ENCODE measurements at regions not wholly inside any gene's neighbourhood (a gene's known extent, or its start where the extent isn't known, plus 50 kb on each side); places are given as distances from the start of the nearest gene placed in this dataset.

- DNase-seq = no peak
Measured at GRCh38 chr7:109963741-109964140, 1127.2 kb upstream of the LRRN3 start.

- DNase-seq = no peak
Measured at GRCh38 chr7:109964780-109965179, 1126.1 kb upstream of the LRRN3 start.

- DNase-seq = no peak
Measured at GRCh38 chr7:109967406-109967805, 1123.5 kb upstream of the LRRN3 start.

GRCh38 chr7:109983618-109984017 lies 1107.3 kb upstream of the LRRN3 start:
- no peak for DNase-seq

GRCh38 chr7:109984729-109985128 lies 1106.2 kb upstream of the LRRN3 start:
- no peak for DNase-seq

- DNase-seq = no peak
Measured at GRCh38 chr7:109986701-109987100, 1104.2 kb upstream of the LRRN3 start.

- no peak for DNase-seq
Measured at GRCh38 chr7:109996411-109996810, 1094.5 kb upstream of the LRRN3 start.

GRCh38 chr7:109996927-109997326 lies 1094.0 kb upstream of the LRRN3 start:
- DNase-seq = no peak

- no peak for DNase-seq
Measured at GRCh38 chr7:109997837-109998236, 1093.1 kb upstream of the LRRN3 start.

GRCh38 chr7:110001254-110001938 lies 1089.5 kb upstream of the LRRN3 start:
- DNase-seq = no peak

GRCh38 chr7:110003827-110004226 lies 1087.1 kb upstream of the LRRN3 start:
- DNase-seq = no peak

GRCh38 chr7:110007320-110008063 lies 1083.4 kb upstream of the LRRN3 start:
- no peak for DNase-seq

GRCh38 chr7:110010359-110010758 lies 1080.6 kb upstream of the LRRN3 start:
- no peak for DNase-seq

GRCh38 chr7:110017405-110017804 lies 1073.5 kb upstream of the LRRN3 start:
- DNase-seq = no peak

GRCh38 chr7:110027385-110027784 lies 1063.5 kb upstream of the LRRN3 start:
- DNase-seq = no peak

GRCh38 chr7:110043519-110043918 lies 1047.4 kb upstream of the LRRN3 start:
- DNase-seq = no peak

GRCh38 chr7:110050785-110051184 lies 1040.1 kb upstream of the LRRN3 start:
- DNase-seq = no peak

- DNase-seq = no peak
Measured at GRCh38 chr7:110051372-110051771, 1039.6 kb upstream of the LRRN3 start.

- no peak for DNase-seq
Measured at GRCh38 chr7:110056331-110056730, 1034.6 kb upstream of the LRRN3 start.

GRCh38 chr7:110058401-110058800 lies 1032.5 kb upstream of the LRRN3 start:
- no peak for DNase-seq

- no peak for DNase-seq
Measured at GRCh38 chr7:110061387-110061786, 1029.5 kb upstream of the LRRN3 start.

- DNase-seq = no peak
Measured at GRCh38 chr7:110065121-110065520, 1025.8 kb upstream of the LRRN3 start.

GRCh38 chr7:110066843-110067242 lies 1024.1 kb upstream of the LRRN3 start:
- no peak for DNase-seq

- DNase-seq = no peak
Measured at GRCh38 chr7:110071192-110071591, 1019.7 kb upstream of the LRRN3 start.

GRCh38 chr7:110075450-110075849 lies 1015.5 kb upstream of the LRRN3 start:
- DNase-seq = no peak
